B cell (primary cell): ENCODE measurements at regions not wholly inside any gene's neighbourhood (a gene's known extent, or its start where the extent isn't known, plus 50 kb on each side); places are given as distances from the start of the nearest gene placed in this dataset.

Source experiments
- ATAC-seq: fragments of 200-7000 bp; cut with Tn5 transposase; one replicate; pipeline ENCODE4 v1.10.0; 2021; ENCODE audit warnings: low read depth, mild to moderate bottlenecking, moderate number of reproducible peaks, moderate library complexity
- CTCF ChIA-PET: fragments of 350-600 bp; sonication (Branson Sonifier 250); formaldehyde crosslinking; loops from one replicate; lab custom pipeline; 2021; ENCODE audit warnings: antibody characterized with exemption, inconsistent platforms; lab: Charles Lee
- POLR2A ChIA-PET: fragments of 350-600 bp; sonication (Branson Sonifier 250); formaldehyde crosslinking; loops from one replicate; lab custom pipeline; 2021; ENCODE audit warnings: antibody characterized with exemption; lab: Charles Lee
- DNase-seq: peaks from one replicate; pipeline ENCODE4 v3.0.0; 2013
- H2AFZ ChIP-seq: 2 replicates; pipeline ENCODE4 v1.6.1; 2012; ENCODE audit warnings: mild to moderate bottlenecking, low read depth, low read length; ENCODE audit not compliant: insufficient read depth, poor library complexity, severe bottlenecking
- H3K27ac ChIP-seq, 2 donors: 1 replicate in 1 of 2; 2 replicates in 1 of 2; pipeline ENCODE4 v1.5.1; 2012 to 2013; ENCODE audit warnings: low read length in 2 of 2, mild to moderate bottlenecking in 2 of 2, moderate library complexity in 1 of 2
- H3K27me3 ChIP-seq, 4 experiments: fragments of 200-600 bp in 1 of 4; sonication (generic) in 1 of 4; replicated peaks in 1 of 4; 1 replicate in 2 of 4; 2 replicates in 2 of 4; pipeline versions ENCODE4 v1.6.1 to v1.7.0; 2013 to 2016; ENCODE audit warnings: low read length in 3 of 4, mild to moderate bottlenecking in 2 of 4, mixed read lengths in 1 of 4, moderate library complexity in 1 of 4; ENCODE audit not compliant: insufficient read depth in 4 of 4, control insufficient read depth in 3 of 4; ENCODE audit errors: control extremely low read depth in 1 of 4
- H3K36me3 ChIP-seq, 2 experiments: replicated peaks in 1 of 2; 1 replicate in 1 of 2; 2 replicates in 1 of 2; pipeline versions ENCODE4 v1.6.1 to v1.7.1; 2013; ENCODE audit warnings: low read length in 1 of 2; ENCODE audit not compliant: insufficient read depth in 2 of 2, control insufficient read depth in 1 of 2; ENCODE audit errors: control extremely low read depth in 1 of 2, extremely low read depth in 1 of 2
- H3K4me1 ChIP-seq, 2 donors: fragments of 200-600 bp in 1 of 2; sonication (generic) in 1 of 2; 1 replicate in 1 of 2; 2 replicates in 1 of 2; pipeline versions ENCODE4 v1.5.1 to v1.6.1; 2013 to 2017; ENCODE audit warnings: low read length in 2 of 2; ENCODE audit not compliant: control insufficient read depth in 2 of 2, insufficient read depth in 2 of 2
- H3K4me2 ChIP-seq: replicated peaks from 2 replicates; pipeline ENCODE3; 2012; ENCODE audit warnings: mild to moderate bottlenecking, low read depth, low read length; ENCODE audit not compliant: poor library complexity, severe bottlenecking
- H3K4me3 ChIP-seq, 5 experiments: fragments of 200-600 bp in 1 of 5; sonication (generic) in 1 of 5; 1 replicate in 3 of 5; 2 replicates in 2 of 5; pipeline versions ENCODE4 v1.5.1 to v1.7.0; 2011 to 2016; ENCODE audit warnings: low read length in 4 of 5, mild to moderate bottlenecking in 4 of 5, low read depth in 2 of 5, control low read depth in 1 of 5, moderate library complexity in 1 of 5; ENCODE audit not compliant: insufficient read depth in 1 of 5; ENCODE audit errors: control extremely low read depth in 1 of 5, extremely low read depth in 1 of 5
- H3K79me2 ChIP-seq: fragments of 200-600 bp; sonication (generic); one replicate; pipeline ENCODE4 v1.6.0; 2016; ENCODE audit warnings: low read length; ENCODE audit not compliant: control insufficient read depth, insufficient read depth
- H3K9ac ChIP-seq: fragments of 200-600 bp; sonication (generic); 2 replicates; pipeline ENCODE4 v1.6.1; 2017; ENCODE audit warnings: mild to moderate bottlenecking, low read length, moderate library complexity
- H3K9me3 ChIP-seq, 3 donors: one replicate each; pipeline versions ENCODE4 v1.6.1 to v1.7.1; 2013; ENCODE audit warnings: low read length in 2 of 3; ENCODE audit not compliant: control insufficient read depth in 2 of 3, insufficient read depth in 1 of 3; ENCODE audit errors: control extremely low read depth in 1 of 3
- H4K20me1 ChIP-seq: 2 replicates; pipeline ENCODE4 v1.6.0; 2012; ENCODE audit warnings: mild to moderate bottlenecking, low read length; ENCODE audit not compliant: insufficient read depth, control insufficient read depth, poor library complexity, severe bottlenecking
- H3K27ac Mint-ChIP-seq: one replicate; pipeline ENCODE4 v1.8.0; 2021; ENCODE audit warnings: mixed read lengths
- H3K27me3 Mint-ChIP-seq: one replicate; pipeline ENCODE4 v1.8.0; 2021; ENCODE audit warnings: mixed read lengths
- H3K4me1 Mint-ChIP-seq: one replicate; pipeline ENCODE4 v1.8.0; 2021; ENCODE audit warnings: mixed read lengths
- H3K4me3 Mint-ChIP-seq: one replicate; pipeline ENCODE4 v1.8.0; 2021; ENCODE audit warnings: mixed read lengths
- H3K9me3 Mint-ChIP-seq: one replicate; pipeline ENCODE4 v1.8.0; 2022; ENCODE audit warnings: mixed read lengths; ENCODE audit not compliant: insufficient read depth
- EZH2 ChIP-seq: IDR thresholded peaks from 2 replicates; pipeline ENCODE4 v1.6.1; 2012; ENCODE audit warnings: borderline replicate concordance, low read depth, mild to moderate bottlenecking, moderate library complexity, low read length; ENCODE audit not compliant: insufficient read depth, poor library complexity, severe bottlenecking
- WGBS: methylation state at CpG from one replicate; pipeline ENCODE4 v1.1.5; 2013; ENCODE audit warnings: missing lambda C conversion rate; ENCODE audit not compliant: insufficient coverage; 5-methylcytosine and 5-hydroxymethylcytosine counted together
- intact Hi-C: fragments of 100-400 bp; cut with micrococcal nuclease; formaldehyde crosslinking; loops from one replicate; pipeline ENCODE4 v1.10.0; 2022
- TF ChIP-seq, protein P1 (sequence below): fragments of 200-600 bp; IDR thresholded peaks from one replicate; pipeline ENCODE4 v1.8.0; 2022; ENCODE audit warnings: antibody characterized with exemption, mild to moderate bottlenecking

DNA sequence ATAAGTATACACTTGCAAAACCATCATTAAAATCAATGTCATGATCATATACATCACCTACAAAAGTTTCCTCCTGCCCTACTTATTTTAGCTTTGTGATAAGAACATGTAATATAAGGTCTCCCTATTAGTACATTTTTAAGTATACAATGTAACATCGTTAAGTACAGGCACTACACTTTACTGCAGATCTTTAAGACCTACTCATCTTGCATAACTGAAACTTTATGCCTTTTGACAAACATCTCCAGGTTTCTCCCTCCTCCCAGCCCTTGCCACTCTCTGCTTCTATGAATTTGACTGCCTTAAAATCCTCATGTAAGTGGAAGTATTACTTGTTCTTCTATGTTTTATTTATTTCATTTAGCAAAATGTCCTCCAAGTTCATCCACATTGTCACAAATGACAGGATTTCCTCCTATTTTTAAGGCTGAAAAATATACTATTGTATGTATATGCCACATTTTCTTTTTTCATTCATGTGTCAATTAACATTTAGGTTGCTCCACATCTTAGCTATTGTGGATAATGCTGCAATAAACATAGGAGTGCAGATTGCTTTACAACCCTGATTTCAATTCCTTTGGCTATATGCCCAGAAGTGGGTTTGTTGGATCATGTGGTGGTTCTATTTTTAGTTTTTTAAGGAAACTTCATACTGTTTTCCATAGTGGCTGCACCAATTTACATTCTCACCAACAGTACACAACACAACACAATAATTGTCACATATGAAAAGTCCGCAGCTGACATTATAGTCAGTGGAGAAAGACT is 471.1 kb upstream of the ANO3 start:
- DNase-seq (no peak), ATAC-seq (no peak)
- H3K4me2 ChIP-seq = no peak overlapping the region
- no CpG with 5 or more reads among the region's 2 CpGs for WGBS
- no peak overlapping the region for H3K4me3 Mint-ChIP-seq
- no peak overlapping the region for H3K27ac ChIP-seq
- TF ChIP-seq, protein P1, sequence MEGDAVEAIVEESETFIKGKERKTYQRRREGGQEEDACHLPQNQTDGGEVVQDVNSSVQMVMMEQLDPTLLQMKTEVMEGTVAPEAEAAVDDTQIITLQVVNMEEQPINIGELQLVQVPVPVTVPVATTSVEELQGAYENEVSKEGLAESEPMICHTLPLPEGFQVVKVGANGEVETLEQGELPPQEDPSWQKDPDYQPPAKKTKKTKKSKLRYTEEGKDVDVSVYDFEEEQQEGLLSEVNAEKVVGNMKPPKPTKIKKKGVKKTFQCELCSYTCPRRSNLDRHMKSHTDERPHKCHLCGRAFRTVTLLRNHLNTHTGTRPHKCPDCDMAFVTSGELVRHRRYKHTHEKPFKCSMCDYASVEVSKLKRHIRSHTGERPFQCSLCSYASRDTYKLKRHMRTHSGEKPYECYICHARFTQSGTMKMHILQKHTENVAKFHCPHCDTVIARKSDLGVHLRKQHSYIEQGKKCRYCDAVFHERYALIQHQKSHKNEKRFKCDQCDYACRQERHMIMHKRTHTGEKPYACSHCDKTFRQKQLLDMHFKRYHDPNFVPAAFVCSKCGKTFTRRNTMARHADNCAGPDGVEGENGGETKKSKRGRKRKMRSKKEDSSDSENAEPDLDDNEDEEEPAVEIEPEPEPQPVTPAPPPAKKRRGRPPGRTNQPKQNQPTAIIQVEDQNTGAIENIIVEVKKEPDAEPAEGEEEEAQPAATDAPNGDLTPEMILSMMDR = no peak
- TF ChIP-seq EZH2 = no peak
- H4K20me1 ChIP-seq = no peaks in the 10 kb centered on the region
- no peak overlapping the region for H3K27ac Mint-ChIP-seq
- CTCF ChIA-PET = no interaction called here
- H3K4me3 ChIP-seq = no peak overlapping the region
- H3K36me3 ChIP-seq = no peaks in the 10 kb centered on the region
- H2AFZ ChIP-seq = no peak overlapping the region
- no peaks in the 10 kb centered on the region for H3K79me2 ChIP-seq
- no peaks in the 10 kb centered on the region for H3K27me3 Mint-ChIP-seq
- H3K9me3 Mint-ChIP-seq = no peaks in the 10 kb centered on the region
- intact Hi-C loops = no loop called here
- H3K27me3 ChIP-seq = no peaks in the 10 kb centered on the region
- no peaks in the 10 kb centered on the region for H3K4me1 ChIP-seq
- POLR2A ChIA-PET = no interaction called here
- no peak overlapping the region for H3K9ac ChIP-seq
- no peaks in the 10 kb centered on the region for H3K4me1 Mint-ChIP-seq
- H3K9me3 ChIP-seq = no peaks in the 10 kb centered on the region

DNA sequence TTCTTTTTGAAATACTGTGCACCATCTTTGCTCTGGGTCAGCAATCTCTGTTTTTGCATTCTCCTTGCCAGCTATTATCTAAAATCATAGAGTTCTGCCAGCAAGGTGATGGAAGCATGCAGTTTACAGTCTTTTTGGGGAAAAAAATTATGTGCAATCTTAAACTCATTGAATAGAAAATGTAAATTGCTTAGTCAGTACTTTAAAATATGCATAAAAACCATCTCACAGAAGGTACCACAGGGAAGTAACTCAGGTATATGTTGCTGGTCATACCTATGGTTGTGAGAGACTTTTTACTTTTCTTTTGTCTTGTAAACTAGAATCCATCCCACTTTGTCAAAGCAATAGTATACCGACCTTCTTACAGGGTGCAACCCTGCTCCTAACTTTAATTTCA is 469.8 kb upstream of the ANO3 start:
- intact Hi-C loops = no loop called here
- ATAC-seq (no peak), DNase-seq (no peak)
- POLR2A ChIA-PET = no interaction called here
- Histone ChIP-seq H3K9me3 (no peaks in the 10 kb centered on the region), H4K20me1 (no peaks in the 10 kb centered on the region), H3K79me2 (no peaks in the 10 kb centered on the region), H3K9ac (no peak overlapping the region), H3K36me3 (no peaks in the 10 kb centered on the region), H3K4me2 (no peak overlapping the region), H3K27me3 (no peaks in the 10 kb centered on the region), H2AFZ (no peak overlapping the region), H3K4me3 (no peak overlapping the region), H3K4me1 (no peaks in the 10 kb centered on the region), H3K27ac (no peak overlapping the region)
- Mint-ChIP-seq H3K27me3 (no peaks in the 10 kb centered on the region), H3K27ac (no peak overlapping the region), H3K4me1 (no peaks in the 10 kb centered on the region), H3K4me3 (no peak overlapping the region), H3K9me3 (no peaks in the 10 kb centered on the region)
- CTCF ChIA-PET = no interaction called here
- no peak for TF ChIP-seq EZH2
- TF ChIP-seq, protein P1 = no peak
- WGBS = no CpG with 5 or more reads among the region's 1 CpG
